ENCODE measurements at regions not wholly inside any gene's neighbourhood (a gene's known extent, or its start where the extent isn't known, plus 50 kb on each side); places are given as distances from the start of the nearest gene placed in this dataset.

GRCh38 chr3:178456621-178457285 is 79.5 kb upstream of the KCNMB2 start:
- H3K4me3 ChIP-seq (replicated peaks; ENCODE audit: low read depth, low read length): no peak overlapping the region
- DNase-seq (ENCODE audit: extremely low read depth, low read depth): no peak
- no peak for TF ChIP-seq CTCF (IDR thresholded peaks at IDR 0.05; ENCODE audit: low read depth, low read length, missing control alignments)

GRCh38 chr3:178457511-178457910 is 78.7 kb upstream of the KCNMB2 start:
- no peak for DNase-seq (ENCODE audit: extremely low read depth, low read depth)
- H3K4me3 ChIP-seq (replicated peaks; ENCODE audit: low read depth, low read length): no peak overlapping the region
- TF ChIP-seq CTCF (IDR thresholded peaks at IDR 0.05; ENCODE audit: low read depth, low read length, missing control alignments): no peak

- DNase-seq (ENCODE audit: extremely low read depth, low read depth): no peak
Measured at GRCh38 chr3:178458313-178459037, 77.8 kb upstream of the KCNMB2 start.

GRCh38 chr3:178459038-178459410 is 77.2 kb upstream of the KCNMB2 start:
- no peak for TF ChIP-seq CTCF (IDR thresholded peaks at IDR 0.05; ENCODE audit: low read depth, low read length, missing control alignments)
- DNase-seq (ENCODE audit: extremely low read depth, low read depth): no peak
- no peak overlapping the region for H3K4me3 ChIP-seq (replicated peaks; ENCODE audit: low read depth, low read length)

More at GRCh38 chr3:178458313-178459037, 77.8 kb upstream of the KCNMB2 start:
- no peak for TF ChIP-seq CTCF (IDR thresholded peaks at IDR 0.05; ENCODE audit: low read depth, low read length, missing control alignments)
- no peak overlapping the region for H3K4me3 ChIP-seq (replicated peaks; ENCODE audit: low read depth, low read length)

- DNase-seq (ENCODE audit: extremely low read depth, low read depth): no peak
- no peak overlapping the region for H3K4me3 ChIP-seq (replicated peaks; ENCODE audit: low read depth, low read length)
- no peak for TF ChIP-seq CTCF (IDR thresholded peaks at IDR 0.05; ENCODE audit: low read depth, low read length, missing control alignments)
Measured at GRCh38 chr3:178465260-178466180, 70.7 kb upstream of the KCNMB2 start.

GRCh38 chr3:178472941-178473340 is 63.3 kb upstream of the KCNMB2 start:
- no peak overlapping the region for H3K4me3 ChIP-seq (replicated peaks; ENCODE audit: low read depth, low read length)
- DNase-seq (ENCODE audit: extremely low read depth, low read depth): no peak
- no peak for TF ChIP-seq CTCF (IDR thresholded peaks at IDR 0.05; ENCODE audit: low read depth, low read length, missing control alignments)

Data from HFF-Myc (cell line).